ENCODE measurements at regions not wholly inside any gene's neighbourhood (a gene's known extent, or its start where the extent isn't known, plus 50 kb on each side); places are given as distances from the start of the nearest gene placed in this dataset.

GRCh38 chr18:22056950-22057349 lies 112.4 kb upstream of the GATA6 start:
- no peak for DNase-seq (ENCODE audit: low spot score)
- no peaks in the 10 kb centered on the region for H3K4me1 Mint-ChIP-seq (ENCODE audit: unreplicated experiment)
- no peaks in the 10 kb centered on the region for H3K9me3 Mint-ChIP-seq (ENCODE audit: unreplicated experiment)
- no peaks in the 10 kb centered on the region for H3K27me3 Mint-ChIP-seq (ENCODE audit: unreplicated experiment)
- H3K4me3 Mint-ChIP-seq (ENCODE audit: unreplicated experiment) = no peak overlapping the region
- no peak for TF ChIP-seq CTCF (IDR thresholded peaks at IDR 0.05; ENCODE audit: unreplicated experiment)
- no peak overlapping the region for H3K27ac Mint-ChIP-seq (ENCODE audit: unreplicated experiment)
- no peaks in the 10 kb centered on the region for H3K36me3 Mint-ChIP-seq (ENCODE audit: low read depth, unreplicated experiment)

GRCh38 chr18:22057908-22058527 lies 111.4 kb upstream of the GATA6 start:
- Mint-ChIP-seq H3K27me3 (ENCODE audit: unreplicated experiment) (no peaks in the 10 kb centered on the region), H3K9me3 (ENCODE audit: unreplicated experiment) (no peaks in the 10 kb centered on the region), H3K36me3 (ENCODE audit: low read depth, unreplicated experiment) (no peaks in the 10 kb centered on the region), H3K27ac (ENCODE audit: unreplicated experiment) (no peak overlapping the region), H3K4me1 (ENCODE audit: unreplicated experiment) (no peaks in the 10 kb centered on the region), H3K4me3 (ENCODE audit: unreplicated experiment) (no peak overlapping the region)
- DNase-seq (ENCODE audit: low spot score) = no peak
- no peak for TF ChIP-seq CTCF (IDR thresholded peaks at IDR 0.05; ENCODE audit: unreplicated experiment)

GRCh38 chr18:22060361-22060760 lies 109.0 kb upstream of the GATA6 start:
- TF ChIP-seq CTCF (IDR thresholded peaks at IDR 0.05; ENCODE audit: unreplicated experiment) = no peak
- Mint-ChIP-seq H3K36me3 (ENCODE audit: low read depth, unreplicated experiment) (no peaks in the 10 kb centered on the region), H3K27me3 (ENCODE audit: unreplicated experiment) (no peaks in the 10 kb centered on the region), H3K4me3 (ENCODE audit: unreplicated experiment) (no peak overlapping the region), H3K27ac (ENCODE audit: unreplicated experiment) (no peak overlapping the region), H3K4me1 (ENCODE audit: unreplicated experiment) (no peaks in the 10 kb centered on the region), H3K9me3 (ENCODE audit: unreplicated experiment) (no peaks in the 10 kb centered on the region)
- DNase-seq (ENCODE audit: low spot score) = no peak

GRCh38 chr18:22063102-22063501 lies 106.3 kb upstream of the GATA6 start:
- H3K27me3 Mint-ChIP-seq (ENCODE audit: unreplicated experiment) = no peaks in the 10 kb centered on the region
- H3K4me1 Mint-ChIP-seq (ENCODE audit: unreplicated experiment) = no peaks in the 10 kb centered on the region
- DNase-seq (ENCODE audit: low spot score) = no peak
- H3K36me3 Mint-ChIP-seq (ENCODE audit: low read depth, unreplicated experiment) = no peaks in the 10 kb centered on the region
- H3K27ac Mint-ChIP-seq (ENCODE audit: unreplicated experiment) = no peak overlapping the region
- H3K9me3 Mint-ChIP-seq (ENCODE audit: unreplicated experiment) = no peaks in the 10 kb centered on the region
- H3K4me3 Mint-ChIP-seq (ENCODE audit: unreplicated experiment) = no peak overlapping the region
- no peak for TF ChIP-seq CTCF (IDR thresholded peaks at IDR 0.05; ENCODE audit: unreplicated experiment)

DNA sequence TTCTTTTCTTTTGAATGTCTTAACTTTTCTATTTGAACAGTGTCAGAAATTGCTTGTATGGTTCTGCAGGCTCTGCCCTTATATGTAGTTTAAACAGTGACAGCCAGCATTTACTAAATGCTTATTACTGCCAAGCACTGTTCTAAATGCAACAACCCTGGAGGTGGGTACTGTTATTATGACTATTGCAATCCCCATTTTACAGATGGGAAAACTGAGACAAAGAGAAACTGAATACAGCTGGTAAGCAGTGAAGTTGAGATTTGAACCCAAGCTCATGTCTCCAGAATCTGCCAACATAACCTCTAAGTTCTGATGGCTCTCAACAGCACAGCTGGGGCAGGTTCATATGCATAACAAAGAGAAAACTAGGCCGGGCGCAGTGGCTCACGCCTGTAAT lies 105.7 kb upstream of the GATA6 start:
- no peak for TF ChIP-seq CTCF (IDR thresholded peaks at IDR 0.05; ENCODE audit: unreplicated experiment)
- H3K36me3 Mint-ChIP-seq (ENCODE audit: low read depth, unreplicated experiment) = no peaks in the 10 kb centered on the region
- no peak overlapping the region for H3K27ac Mint-ChIP-seq (ENCODE audit: unreplicated experiment)
- no peak for DNase-seq (ENCODE audit: low spot score)
- no peak overlapping the region for H3K4me3 Mint-ChIP-seq (ENCODE audit: unreplicated experiment)
- H3K4me1 Mint-ChIP-seq (ENCODE audit: unreplicated experiment) = no peaks in the 10 kb centered on the region
- H3K27me3 Mint-ChIP-seq (ENCODE audit: unreplicated experiment) = no peaks in the 10 kb centered on the region
- H3K9me3 Mint-ChIP-seq (ENCODE audit: unreplicated experiment) = no peaks in the 10 kb centered on the region
